GM23248 (cell line): ENCODE measurements at regions not wholly inside any gene's neighbourhood (a gene's known extent, or its start where the extent isn't known, plus 50 kb on each side); places are given as distances from the start of the nearest gene placed in this dataset.

Experiments
- EZH2 ChIP-seq: fragments of 200-600 bp; sonication (generic); IDR thresholded peaks from 2 replicates; pipeline ENCODE4 v1.6.1; 2018; ENCODE audit warnings: antibody characterized with exemption, mild to moderate bottlenecking; ENCODE audit not compliant: insufficient read depth, poor library complexity, severe bottlenecking
- EZH2phosphoT487 ChIP-seq: fragments of 200-600 bp; sonication (generic); IDR thresholded peaks from 2 replicates; pipeline ENCODE4 v1.6.1; 2018; ENCODE audit warnings: antibody characterized with exemption, moderate library complexity, mild to moderate bottlenecking, low read depth; ENCODE audit not compliant: insufficient read depth

- TF ChIP-seq EZH2phosphoT487 (no peak), EZH2 (no peak)
Observed at GRCh38 chr12:97142737-97143410, 235.8 kb downstream of the NEDD1 start.
